Loucy (cell line): ENCODE measurements at regions not wholly inside any gene's neighbourhood (a gene's known extent, or its start where the extent isn't known, plus 50 kb on each side); places are given as distances from the start of the nearest gene placed in this dataset.

ENCODE experiments used
- CTCF ChIP-seq: fragments of 200-600 bp; sonication (generic); conservative IDR thresholded peaks from 2 replicates; pipeline ENCODE4 v1.5.1; 2014; ENCODE audit warnings: mild to moderate bottlenecking, antibody characterized with exemption, low read length
- EZH2phosphoT487 ChIP-seq: fragments of 200-600 bp; IDR thresholded peaks from 2 replicates; pipeline ENCODE4 v1.6.1; 2018; ENCODE audit warnings: antibody characterized with exemption, mild to moderate bottlenecking, moderate library complexity, borderline replicate concordance

- no peak for TF ChIP-seq CTCF
- no peak for TF ChIP-seq EZH2phosphoT487
These were observed 354.6 kb upstream of the SATB1 start for GRCh38 chr3:18779704-18780103.
